ENCODE measurements at regions not wholly inside any gene's neighbourhood (a gene's known extent, or its start where the extent isn't known, plus 50 kb on each side); places are given as distances from the start of the nearest gene placed in this dataset.

DNA sequence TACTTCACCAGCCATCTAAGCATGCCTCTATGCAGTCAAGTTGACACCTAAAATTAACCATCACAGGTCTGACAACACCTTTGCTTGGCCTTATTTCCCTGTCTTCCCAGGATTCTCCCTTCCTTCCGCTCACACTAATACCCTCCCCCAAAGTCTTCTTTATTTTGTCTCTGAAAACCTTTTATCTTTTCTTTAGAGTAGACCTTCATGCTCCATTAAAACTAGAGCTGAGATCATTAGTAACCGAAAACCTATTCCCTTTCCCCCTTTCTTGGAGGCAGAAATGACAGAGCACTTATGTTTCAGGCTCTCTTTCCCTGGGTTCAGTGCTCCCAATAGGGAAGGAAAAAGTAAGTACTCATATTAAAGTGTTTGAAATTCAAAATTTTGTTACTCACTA is 423.8 kb downstream of the YTHDC2 start:
- intact Hi-C loops (cut with DNase I) = no loop called here
- Histone ChIP-seq H3K27ac (no peak overlapping the region), H3K9me3 (no peaks in the 10 kb centered on the region), H3K27me3 (no peaks in the 10 kb centered on the region), H3K36me3 (replicated peaks in 1 of 2; ENCODE audit: insufficient read depth in 1 of 2, low read depth in 2 of 2) (no peaks in the 10 kb centered on the region), H3K4me1 (no peaks in the 10 kb centered on the region), H3K4me3 (no peak overlapping the region)
- no peak for TF ChIP-seq POLR2A (IDR thresholded peaks at IDR 0.05)
- TF ChIP-seq, protein P1, sequence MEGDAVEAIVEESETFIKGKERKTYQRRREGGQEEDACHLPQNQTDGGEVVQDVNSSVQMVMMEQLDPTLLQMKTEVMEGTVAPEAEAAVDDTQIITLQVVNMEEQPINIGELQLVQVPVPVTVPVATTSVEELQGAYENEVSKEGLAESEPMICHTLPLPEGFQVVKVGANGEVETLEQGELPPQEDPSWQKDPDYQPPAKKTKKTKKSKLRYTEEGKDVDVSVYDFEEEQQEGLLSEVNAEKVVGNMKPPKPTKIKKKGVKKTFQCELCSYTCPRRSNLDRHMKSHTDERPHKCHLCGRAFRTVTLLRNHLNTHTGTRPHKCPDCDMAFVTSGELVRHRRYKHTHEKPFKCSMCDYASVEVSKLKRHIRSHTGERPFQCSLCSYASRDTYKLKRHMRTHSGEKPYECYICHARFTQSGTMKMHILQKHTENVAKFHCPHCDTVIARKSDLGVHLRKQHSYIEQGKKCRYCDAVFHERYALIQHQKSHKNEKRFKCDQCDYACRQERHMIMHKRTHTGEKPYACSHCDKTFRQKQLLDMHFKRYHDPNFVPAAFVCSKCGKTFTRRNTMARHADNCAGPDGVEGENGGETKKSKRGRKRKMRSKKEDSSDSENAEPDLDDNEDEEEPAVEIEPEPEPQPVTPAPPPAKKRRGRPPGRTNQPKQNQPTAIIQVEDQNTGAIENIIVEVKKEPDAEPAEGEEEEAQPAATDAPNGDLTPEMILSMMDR (IDR thresholded peaks at IDR 0.05) = no peak
- ATAC-seq = no peak
- WGBS, 2 donors = 55 to 82% methylated on average over 2 of the region's 2 CpGs
- no peak for DNase-seq

DNA sequence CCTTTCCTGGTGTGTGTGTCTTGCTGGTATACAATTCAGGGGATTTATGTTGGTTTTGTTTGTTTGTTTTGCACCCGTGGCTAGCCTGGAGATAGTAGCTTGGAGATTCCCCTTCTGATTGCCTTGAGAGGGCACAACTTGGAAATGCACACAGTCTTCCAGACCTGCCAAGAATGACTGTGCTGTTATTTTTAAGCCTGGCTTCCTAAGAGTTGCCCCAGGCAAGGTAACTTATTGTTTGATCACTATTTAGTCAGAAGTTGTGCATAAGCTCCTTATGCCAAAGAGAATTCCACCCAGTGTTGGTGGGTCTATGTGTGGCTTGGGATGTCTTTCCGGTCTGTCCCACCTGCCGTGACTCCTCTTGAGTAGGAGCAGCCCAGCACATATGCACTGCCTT is 421.9 kb upstream of the KCNN2 start:
- Histone ChIP-seq H3K4me1 (no peaks in the 10 kb centered on the region), H3K27me3 (no peaks in the 10 kb centered on the region), H3K36me3 (replicated peaks in 1 of 2; ENCODE audit: insufficient read depth in 1 of 2, low read depth in 2 of 2) (no peaks in the 10 kb centered on the region), H3K9me3 (no peaks in the 10 kb centered on the region), H3K4me3 (no peak overlapping the region), H3K27ac (no peak overlapping the region)
- ATAC-seq (no peak), DNase-seq (no peak)
- intact Hi-C loops (cut with DNase I) = no loop called here
- TF ChIP-seq, protein P1 (IDR thresholded peaks at IDR 0.05) = no peak
- TF ChIP-seq POLR2A (IDR thresholded peaks at IDR 0.05) = no peak
- WGBS, 2 donors = 65 to 71% methylated on average over 3 of the region's 3 CpGs

GRCh38 chr5:113950186-113950585 is 411.7 kb upstream of the KCNN2 start:
- H3K36me3 ChIP-seq (replicated peaks in 1 of 2; ENCODE audit: insufficient read depth in 1 of 2, low read depth in 2 of 2) = no peaks in the 10 kb centered on the region
- DNase-seq (no peak), ATAC-seq (no peak)
- intact Hi-C loops (cut with DNase I) = no loop called here
- 41% methylated on average over 2 of the region's 2 CpGs for WGBS, 2 donors
- no peaks in the 10 kb centered on the region for H3K27me3 ChIP-seq
- H3K27ac ChIP-seq = no peak overlapping the region
- H3K4me3 ChIP-seq = no peak overlapping the region
- H3K9me3 ChIP-seq = no peaks in the 10 kb centered on the region
- TF ChIP-seq POLR2A (IDR thresholded peaks at IDR 0.05) = no peak
- TF ChIP-seq, protein P1 (IDR thresholded peaks at IDR 0.05) = no peak
- H3K4me1 ChIP-seq = no peaks in the 10 kb centered on the region

- DNase-seq (no peak), ATAC-seq (no peak)
- H3K9me3 ChIP-seq = no peaks in the 10 kb centered on the region
- H3K4me3 ChIP-seq = no peak overlapping the region
- H3K4me1 ChIP-seq = no peaks in the 10 kb centered on the region
- no peak overlapping the region for H3K27ac ChIP-seq
- no peaks in the 10 kb centered on the region for H3K36me3 ChIP-seq (replicated peaks in 1 of 2; ENCODE audit: insufficient read depth in 1 of 2, low read depth in 2 of 2)
- intact Hi-C loops (cut with DNase I) = no loop called here
- 73 to 83% methylated on average over 3 of the region's 3 CpGs for WGBS, 2 donors
- TF ChIP-seq POLR2A (IDR thresholded peaks at IDR 0.05) = no peak
- TF ChIP-seq, protein P1 (IDR thresholded peaks at IDR 0.05) = no peak
- no peaks in the 10 kb centered on the region for H3K27me3 ChIP-seq
These were observed 396.6 kb upstream of the KCNN2 start for GRCh38 chr5:113965225-113965624.

DNA sequence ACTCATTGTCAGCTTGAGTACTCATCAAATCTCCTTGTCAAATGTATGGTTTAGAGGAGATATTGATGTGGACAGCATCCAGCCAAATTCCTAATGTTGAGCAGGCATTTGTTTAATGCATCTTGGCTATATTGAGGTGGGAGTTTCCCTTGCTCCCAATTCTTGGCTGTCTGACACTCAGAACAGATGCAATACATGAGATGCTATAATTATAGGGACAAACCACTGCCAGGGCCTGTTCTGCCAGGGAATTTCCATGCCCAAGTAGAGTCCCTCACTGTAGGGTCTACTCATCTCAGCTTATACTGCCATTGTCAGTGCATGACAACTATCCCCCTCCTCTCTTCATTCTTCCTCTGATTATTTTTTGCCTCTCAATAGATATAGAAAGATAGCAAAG is 392.0 kb upstream of the KCNN2 start:
- intact Hi-C loops (cut with DNase I) = no loop called here
- Histone ChIP-seq H3K4me3 (no peak overlapping the region), H3K4me1 (no peaks in the 10 kb centered on the region), H3K36me3 (replicated peaks in 1 of 2; ENCODE audit: insufficient read depth in 1 of 2, low read depth in 2 of 2) (no peaks in the 10 kb centered on the region), H3K27me3 (no peaks in the 10 kb centered on the region), H3K9me3 (no peaks in the 10 kb centered on the region), H3K27ac (no peak overlapping the region)
- no peak for TF ChIP-seq POLR2A (IDR thresholded peaks at IDR 0.05)
- TF ChIP-seq, protein P1 (IDR thresholded peaks at IDR 0.05) = no peak
- no peak for DNase-seq
- no peak for ATAC-seq
